ENCODE measurements at regions not wholly inside any gene's neighbourhood (a gene's known extent, or its start where the extent isn't known, plus 50 kb on each side); places are given as distances from the start of the nearest gene placed in this dataset.

- H3K9me2 ChIP-seq (ENCODE audit: insufficient read depth), result peaks cover 5% of the 10 kb centered on the region; the same call in 1 of the 2 replicates
- no peak overlapping the region for H3K4me2 ChIP-seq
- Mint-ChIP-seq H3K27ac (no peak overlapping the region), H3K36me3 (ENCODE audit: low read depth) (no peaks in the 10 kb centered on the region), H3K9me3 (no peaks in the 10 kb centered on the region; the same call in 1 of the 3 replicates), H3K4me3 (no peak overlapping the region), H3K4me1 (peaks cover 5% of the 10 kb centered on the region; the same call in 2 of the 3 replicates), H3K27me3 (ENCODE audit: insufficient read depth, low read depth, poor library complexity) (peaks cover 3% of the 10 kb centered on the region)
- no peaks in the 10 kb centered on the region for H3K79me2 ChIP-seq (replicated peaks; ENCODE audit: insufficient read depth)
- H3K4me3 ChIP-seq, result no peak overlapping the region
- no peaks in the 10 kb centered on the region for H4K20me1 ChIP-seq (replicated peaks; ENCODE audit: insufficient read depth)
- DNase-seq (ENCODE audit: low spot score) (no peak), ATAC-seq (no peak)
- no peaks in the 10 kb centered on the region for H3K36me3 ChIP-seq (ENCODE audit: insufficient read depth)
- H3K27me3 ChIP-seq (ENCODE audit: insufficient read depth), result no peaks in the 10 kb centered on the region
- H3K27ac ChIP-seq (ENCODE audit: low read depth), result no peak overlapping the region
- no peaks in the 10 kb centered on the region for H3F3A ChIP-seq (replicated peaks; ENCODE audit: low read depth)
- no peaks in the 10 kb centered on the region for H3K4me1 ChIP-seq (ENCODE audit: insufficient read depth)
- H2AFZ ChIP-seq, result no peak overlapping the region
- TF ChIP-seq CTCF (conservative IDR thresholded peaks at IDR 0.05; ENCODE audit: low read depth in 2 of 2) (no peak), REST (IDR thresholded peaks at IDR 0.05; ENCODE audit: unreplicated experiment) (no peak), ZNF462 (CRISPR knock-in tag; IDR thresholded peaks at IDR 0.05) (no peak)
Measured at GRCh38 chr6:144969154-144969553, 684.0 kb downstream of the UTRN start.

Measured in GM23338 (cell line).